Transverse colon (tissue), 4 donors: ENCODE measurements at regions not wholly inside any gene's neighbourhood (a gene's known extent, or its start where the extent isn't known, plus 50 kb on each side); places are given as distances from the start of the nearest gene placed in this dataset.

Experiments used
- DNase-seq: peaks from one replicate; pipeline ENCODE4 v3.0.0-alpha.2; 2019
- H3K27ac ChIP-seq, 4 donors: fragments of 200-600 bp; sonication (generic); 2 replicates each; pipeline ENCODE4 v1.5.1; 2016 to 2018; ENCODE audit warnings: inconsistent platforms in 4 of 4
- H3K27me3 ChIP-seq: fragments of 200-600 bp; sonication (generic); 2 replicates; pipeline ENCODE4 v1.5.1; 2017; ENCODE audit warnings: inconsistent platforms
- H3K36me3 ChIP-seq, 4 donors: fragments of 200-600 bp; sonication (generic); 2 replicates each; pipeline ENCODE4 v1.5.1; 2017 to 2019; ENCODE audit warnings: inconsistent platforms in 4 of 4
- H3K4me1 ChIP-seq, 4 donors: fragments of 200-600 bp; sonication (generic); 2 replicates each; pipeline ENCODE4 v1.5.1; 2017 to 2020; ENCODE audit warnings: inconsistent platforms in 4 of 4
- H3K4me3 ChIP-seq, 4 donors: fragments of 200-600 bp; sonication (generic); 1 replicate in 1 of 4; 2 replicates in 3 of 4; pipeline versions ENCODE4 v1.5.1 to v1.6.1; 2017 to 2019; ENCODE audit warnings: inconsistent platforms in 4 of 4
- H3K9me3 ChIP-seq, 2 donors: fragments of 200-600 bp; sonication (generic); 2 replicates each; pipeline ENCODE4 v1.5.1; 2017 to 2019; ENCODE audit warnings: inconsistent platforms in 2 of 2
- CTCF ChIP-seq, 5 experiments: fragments of 200-600 bp in 3 of 5; fragments of 450-650 bp in 2 of 5; sonication (generic) in 3 of 5; IDR thresholded peaks; 1 replicate in 2 of 5; 2 replicates in 3 of 5; pipeline ENCODE4 v1.5.1; 2016 to 2017; ENCODE audit warnings: antibody characterized with exemption in 5 of 5, inconsistent platforms in 3 of 5, mild to moderate bottlenecking in 2 of 5, moderate library complexity in 1 of 5
- EP300 ChIP-seq: sonication (generic); formaldehyde crosslinking; IDR thresholded peaks from one replicate; pipeline ENCODE4 v1.6.1; 2017; ENCODE audit warnings: antibody characterized with exemption, low read depth
- POLR2A ChIP-seq: fragments of 450-650 bp; IDR thresholded peaks from one replicate; pipeline ENCODE4 v1.6.1; 2016; ENCODE audit warnings: antibody characterized with exemption, mild to moderate bottlenecking, moderate library complexity
- POLR2AphosphoS5 ChIP-seq, 3 donors: sonication (generic); formaldehyde crosslinking; IDR thresholded peaks; one replicate each; pipeline ENCODE4 v1.6.1; 2016; ENCODE audit warnings: antibody characterized with exemption in 3 of 3
- WGBS, 2 donors: methylation state at CpG; one replicate each; pipeline ENCODE4 v1.1.5; 2018; ENCODE audit warnings: low coverage in 1 of 2; 5-methylcytosine and 5-hydroxymethylcytosine counted together
- in situ Hi-C, 4 donors: fragments of 200-750 bp; cut with MboI; loops; one replicate each; pipeline versions ENCODE4 v1.15.0 to v1.15.1; 2017; ENCODE audit warnings: low sequenced_read_pairs in 3 of 4, low pct_ligation_motif_present in 1 of 4, low pct_unique_long_range_greater_than_20kb in 1 of 4
- intact Hi-C: fragments of 100-400 bp; cut with DNase I; formaldehyde crosslinking; loops from one replicate; pipeline ENCODE4 v1.15.1; 2023; ENCODE audit warnings: low total_unique reads

GRCh38 chr11:39037611-39038010, 2421.8 kb downstream of the LRRC4C start:
- Histone ChIP-seq H3K27me3 (no peaks in the 10 kb centered on the region), H3K27ac (no peak overlapping the region), H3K4me1 (no peaks in the 10 kb centered on the region), H3K4me3 (no peak overlapping the region), H3K9me3 (no peaks in the 10 kb centered on the region), H3K36me3 (no peaks in the 10 kb centered on the region)
- TF ChIP-seq POLR2A: no peak
- no peak for TF ChIP-seq EP300
- no peak for TF ChIP-seq CTCF (IDR thresholded peaks at IDR 0.05)
- no peak for TF ChIP-seq POLR2AphosphoS5 (IDR thresholded peaks at IDR 0.05)
- in situ Hi-C loops: no loop called here
- no peak for DNase-seq
- intact Hi-C loops: no loop called here

- no peak for DNase-seq
- Histone ChIP-seq H3K9me3 (no peaks in the 10 kb centered on the region), H3K27me3 (no peaks in the 10 kb centered on the region), H3K4me1 (no peaks in the 10 kb centered on the region), H3K36me3 (no peaks in the 10 kb centered on the region), H3K27ac (no peak overlapping the region), H3K4me3 (no peak overlapping the region)
- TF ChIP-seq POLR2A (no peak), EP300 (no peak)
- 87 to 92% methylated on average over 1 of the region's 1 CpG for WGBS, 2 donors
- intact Hi-C loops (no loop called here), in situ Hi-C loops (no loop called here)
Measured at GRCh38 chr11:39036021-39036420, 2423.4 kb downstream of the LRRC4C start.

- TF ChIP-seq CTCF (IDR thresholded peaks at IDR 0.05) (no peak), POLR2A (no peak), POLR2AphosphoS5 (IDR thresholded peaks at IDR 0.05) (no peak), EP300 (no peak)
- intact Hi-C loops (no loop called here), in situ Hi-C loops (no loop called here)
- Histone ChIP-seq H3K27me3 (no peaks in the 10 kb centered on the region), H3K27ac (no peak overlapping the region), H3K9me3 (no peaks in the 10 kb centered on the region), H3K4me3 (no peak overlapping the region), H3K4me1 (no peaks in the 10 kb centered on the region), H3K36me3 (no peaks in the 10 kb centered on the region)
- no peak for DNase-seq
- 70 to 71% methylated on average over 5 of the region's 5 CpGs for WGBS, 2 donors
Measured at GRCh38 chr11:39021539-39021938, 2423.5 kb upstream of the RAG2 start.

GRCh38 chr11:39011797-39012196, 2413.8 kb upstream of the RAG2 start:
- no peak overlapping the region for H3K27ac ChIP-seq

More at GRCh38 chr11:39011797-39012196, 2413.8 kb upstream of the RAG2 start:
- in situ Hi-C loops (no loop called here), intact Hi-C loops (no loop called here)
- no peaks in the 10 kb centered on the region for H3K27me3 ChIP-seq
- no peaks in the 10 kb centered on the region for H3K9me3 ChIP-seq
- TF ChIP-seq CTCF (IDR thresholded peaks at IDR 0.05) (no peak), EP300 (no peak), POLR2A (no peak), POLR2AphosphoS5 (IDR thresholded peaks at IDR 0.05) (no peak)
- H3K36me3 ChIP-seq: no peaks in the 10 kb centered on the region
- no peak overlapping the region for H3K4me3 ChIP-seq
- no peak for DNase-seq
- H3K4me1 ChIP-seq: no peaks in the 10 kb centered on the region
